HAP-1 (cell line): ENCODE measurements at regions not wholly inside any gene's neighbourhood (a gene's known extent, or its start where the extent isn't known, plus 50 kb on each side); places are given as distances from the start of the nearest gene placed in this dataset.

Source experiments
- DNase-seq, 2 experiments: peaks; one replicate each; pipeline ENCODE4 v3.0.0-alpha.2; 2016 to 2020; ENCODE audit warnings: low spot score in 2 of 2
- H3K27me3 ChIP-seq: fragments of 250-450 bp; sonication (Bioruptor Pico); 2 replicates; pipeline ENCODE4 v1.5.1; 2020; ENCODE audit warnings: low read depth, mild to moderate bottlenecking, moderate library complexity
- H3K36me3 ChIP-seq: fragments of 250-450 bp; sonication (Bioruptor Pico); replicated peaks from 2 replicates; pipeline ENCODE4 v1.5.1; 2020; ENCODE audit warnings: mild to moderate bottlenecking
- H3K4me1 ChIP-seq: fragments of 250-450 bp; sonication (Bioruptor Pico); 2 replicates; pipeline ENCODE4 v1.5.1; 2020; ENCODE audit warnings: mild to moderate bottlenecking
- H3K4me3 ChIP-seq: fragments of 250-450 bp; sonication (Bioruptor Pico); 2 replicates; pipeline ENCODE4 v1.5.1; 2020; ENCODE audit warnings: mild to moderate bottlenecking, moderate library complexity
- H3K9me3 ChIP-seq: fragments of 250-450 bp; sonication (Bioruptor Pico); 2 replicates; pipeline ENCODE4 v1.5.1; 2020; ENCODE audit warnings: mild to moderate bottlenecking, moderate library complexity
- in situ Hi-C: fragments of 300-500 bp; cut with MboI; formaldehyde crosslinking; loops from 3 replicates; pipeline ENCODE4 v1.14.3; 2020; ENCODE audit warnings: low sequenced_read_pairs, inconsistent platforms, mixed read lengths

GRCh38 chr10:109428775-109429491 is 494.4 kb downstream of the XPNPEP1 start:
- no peaks in the 10 kb centered on the region for H3K36me3 ChIP-seq
- no peaks in the 10 kb centered on the region for H3K9me3 ChIP-seq
- H3K4me3 ChIP-seq, result no peak overlapping the region
- DNase-seq, result no peak
- in situ Hi-C loops, result no loop called here
- H3K27me3 ChIP-seq, result no peaks in the 10 kb centered on the region
- H3K4me1 ChIP-seq, result no peaks in the 10 kb centered on the region

GRCh38 chr10:109427411-109427810 is 495.9 kb downstream of the XPNPEP1 start:
- DNase-seq, result no peak
- no peaks in the 10 kb centered on the region for H3K36me3 ChIP-seq
- H3K27me3 ChIP-seq, result no peaks in the 10 kb centered on the region
- no peak overlapping the region for H3K4me3 ChIP-seq
- in situ Hi-C loops, result no loop called here
- H3K4me1 ChIP-seq, result no peaks in the 10 kb centered on the region
- no peaks in the 10 kb centered on the region for H3K9me3 ChIP-seq

GRCh38 chr10:109426987-109427386 is 496.3 kb downstream of the XPNPEP1 start:
- Histone ChIP-seq H3K36me3 (no peaks in the 10 kb centered on the region), H3K9me3 (no peaks in the 10 kb centered on the region), H3K27me3 (no peaks in the 10 kb centered on the region), H3K4me1 (no peaks in the 10 kb centered on the region), H3K4me3 (no peak overlapping the region)
- in situ Hi-C loops, result no loop called here
- no peak for DNase-seq

GRCh38 chr10:109418795-109419194 is 504.5 kb downstream of the XPNPEP1 start:
- H3K27me3 ChIP-seq, result no peaks in the 10 kb centered on the region
- H3K4me1 ChIP-seq, result no peaks in the 10 kb centered on the region
- H3K4me3 ChIP-seq, result no peak overlapping the region
- no peaks in the 10 kb centered on the region for H3K36me3 ChIP-seq
- in situ Hi-C loops, result no loop called here
- no peaks in the 10 kb centered on the region for H3K9me3 ChIP-seq
- no peak for DNase-seq

GRCh38 chr10:109417803-109418202 is 505.5 kb downstream of the XPNPEP1 start:
- H3K36me3 ChIP-seq, result no peaks in the 10 kb centered on the region
- no peaks in the 10 kb centered on the region for H3K9me3 ChIP-seq
- no peaks in the 10 kb centered on the region for H3K27me3 ChIP-seq
- no peak for DNase-seq
- no peaks in the 10 kb centered on the region for H3K4me1 ChIP-seq
- no peak overlapping the region for H3K4me3 ChIP-seq
- in situ Hi-C loops, result no loop called here

GRCh38 chr10:109412353-109412752 is 511.0 kb downstream of the XPNPEP1 start:
- Histone ChIP-seq H3K9me3 (no peaks in the 10 kb centered on the region), H3K27me3 (no peaks in the 10 kb centered on the region), H3K4me1 (no peaks in the 10 kb centered on the region), H3K36me3 (no peaks in the 10 kb centered on the region), H3K4me3 (no peak overlapping the region)
- DNase-seq, result no peak
- in situ Hi-C loops, result no loop called here

- no peak overlapping the region for H3K4me3 ChIP-seq
- no peaks in the 10 kb centered on the region for H3K4me1 ChIP-seq
- no peak for DNase-seq
- no peaks in the 10 kb centered on the region for H3K27me3 ChIP-seq
- in situ Hi-C loops, result no loop called here
- H3K36me3 ChIP-seq, result no peaks in the 10 kb centered on the region
- no peaks in the 10 kb centered on the region for H3K9me3 ChIP-seq
Measured at GRCh38 chr10:109411917-109412316, 511.4 kb downstream of the XPNPEP1 start.

- DNase-seq, result no peak
- H3K27me3 ChIP-seq, result no peaks in the 10 kb centered on the region
- H3K4me3 ChIP-seq, result no peak overlapping the region
- in situ Hi-C loops, result no loop called here
- no peaks in the 10 kb centered on the region for H3K9me3 ChIP-seq
- no peaks in the 10 kb centered on the region for H3K4me1 ChIP-seq
- no peaks in the 10 kb centered on the region for H3K36me3 ChIP-seq
Measured at GRCh38 chr10:109405338-109405737, 518.0 kb downstream of the XPNPEP1 start.

GRCh38 chr10:109403551-109403950 is 519.8 kb downstream of the XPNPEP1 start:
- H3K9me3 ChIP-seq, result no peaks in the 10 kb centered on the region
- in situ Hi-C loops, result no loop called here
- H3K27me3 ChIP-seq, result no peaks in the 10 kb centered on the region
- H3K4me1 ChIP-seq, result no peaks in the 10 kb centered on the region
- H3K36me3 ChIP-seq, result no peaks in the 10 kb centered on the region
- H3K4me3 ChIP-seq, result no peak overlapping the region
- DNase-seq, result no peak

- in situ Hi-C loops, result no loop called here
- Histone ChIP-seq H3K4me3 (no peak overlapping the region), H3K27me3 (no peaks in the 10 kb centered on the region), H3K4me1 (no peaks in the 10 kb centered on the region), H3K9me3 (no peaks in the 10 kb centered on the region), H3K36me3 (no peaks in the 10 kb centered on the region)
- no peak for DNase-seq
Measured at GRCh38 chr10:109393425-109393824, 529.9 kb downstream of the XPNPEP1 start.

GRCh38 chr10:109386921-109387320 is 536.4 kb downstream of the XPNPEP1 start:
- no peaks in the 10 kb centered on the region for H3K27me3 ChIP-seq
- no peaks in the 10 kb centered on the region for H3K9me3 ChIP-seq
- in situ Hi-C loops, result no loop called here
- no peaks in the 10 kb centered on the region for H3K4me1 ChIP-seq
- no peaks in the 10 kb centered on the region for H3K36me3 ChIP-seq
- no peak for DNase-seq
- no peak overlapping the region for H3K4me3 ChIP-seq

GRCh38 chr10:109386101-109386500 is 537.2 kb downstream of the XPNPEP1 start:
- H3K9me3 ChIP-seq, result no peaks in the 10 kb centered on the region
- H3K36me3 ChIP-seq, result no peaks in the 10 kb centered on the region
- H3K27me3 ChIP-seq, result no peaks in the 10 kb centered on the region
- DNase-seq, result no peak
- in situ Hi-C loops, result no loop called here
- no peak overlapping the region for H3K4me3 ChIP-seq
- no peaks in the 10 kb centered on the region for H3K4me1 ChIP-seq

- Histone ChIP-seq H3K36me3 (no peaks in the 10 kb centered on the region), H3K4me1 (no peaks in the 10 kb centered on the region), H3K9me3 (no peaks in the 10 kb centered on the region), H3K27me3 (no peaks in the 10 kb centered on the region), H3K4me3 (no peak overlapping the region)
- in situ Hi-C loops, result no loop called here
- no peak for DNase-seq
Measured at GRCh38 chr10:109379186-109379585, 544.1 kb downstream of the XPNPEP1 start.

GRCh38 chr10:109374215-109374614 is 549.1 kb downstream of the XPNPEP1 start:
- H3K27me3 ChIP-seq, result no peaks in the 10 kb centered on the region
- no peaks in the 10 kb centered on the region for H3K9me3 ChIP-seq
- DNase-seq, result no peak
- no peaks in the 10 kb centered on the region for H3K36me3 ChIP-seq
- no peak overlapping the region for H3K4me3 ChIP-seq
- no peaks in the 10 kb centered on the region for H3K4me1 ChIP-seq
- in situ Hi-C loops, result no loop called here

- H3K9me3 ChIP-seq, result no peaks in the 10 kb centered on the region
- in situ Hi-C loops, result no loop called here
- H3K4me3 ChIP-seq, result no peak overlapping the region
- H3K4me1 ChIP-seq, result no peaks in the 10 kb centered on the region
- H3K27me3 ChIP-seq, result no peaks in the 10 kb centered on the region
- DNase-seq, result no peak
- no peaks in the 10 kb centered on the region for H3K36me3 ChIP-seq
Measured at GRCh38 chr10:109359316-109359715, 564.0 kb downstream of the XPNPEP1 start.
